ENCODE measurements at regions not wholly inside any gene's neighbourhood (a gene's known extent, or its start where the extent isn't known, plus 50 kb on each side); places are given as distances from the start of the nearest gene placed in this dataset.

- TF ChIP-seq CTCF (tag by site-specific recombination; IDR thresholded peaks at IDR 0.05) (no peak), REST (tag by site-specific recombination; IDR thresholded peaks at IDR 0.05) (no peak), ZFP3 (tag by site-specific recombination; IDR thresholded peaks at IDR 0.05; ENCODE audit: low read depth) (no peak)
Measured at GRCh38 chr15:31806106-31806505, 224.2 kb upstream of the CHRNA7 start.

All from HEK293 (cell line).